HG02763 (cell line): ENCODE measurements at regions not wholly inside any gene's neighbourhood (a gene's known extent, or its start where the extent isn't known, plus 50 kb on each side); places are given as distances from the start of the nearest gene placed in this dataset.
"Not testable (repeated sequence)": the region's sequence is repeated elsewhere in the genome, so short reads cannot be mapped to it uniquely, and the experiment has no call there.

Experiments
- ATAC-seq: cut with Tn5 transposase; IDR thresholded peaks from one replicate; pipeline ENCODE4 v1.9.1; 2021; ENCODE audit warnings: mild to moderate bottlenecking, moderate library complexity; ENCODE audit not compliant: unreplicated experiment

DNA sequence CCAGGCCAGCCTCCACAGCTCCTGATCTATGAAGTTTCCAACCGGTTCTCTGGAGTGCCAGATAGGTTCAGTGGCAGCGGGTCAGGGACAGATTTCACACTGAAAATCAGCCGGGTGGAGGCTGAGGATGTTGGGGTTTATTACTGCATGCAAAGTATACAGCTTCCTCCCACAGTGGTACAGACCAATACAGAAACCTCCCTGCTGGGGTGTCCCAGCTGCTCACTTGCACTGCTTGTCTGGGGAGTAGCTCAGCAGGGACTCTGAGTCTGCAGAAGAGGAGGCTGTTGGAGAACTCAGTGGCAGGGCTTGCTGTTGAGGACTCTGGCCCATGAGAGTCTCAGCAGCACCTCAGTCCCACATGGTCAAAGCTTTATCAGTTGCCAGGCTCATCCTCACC is 1256.6 kb downstream of the RPIA start:
- ATAC-seq, result not testable (repeated sequence)

DNA sequence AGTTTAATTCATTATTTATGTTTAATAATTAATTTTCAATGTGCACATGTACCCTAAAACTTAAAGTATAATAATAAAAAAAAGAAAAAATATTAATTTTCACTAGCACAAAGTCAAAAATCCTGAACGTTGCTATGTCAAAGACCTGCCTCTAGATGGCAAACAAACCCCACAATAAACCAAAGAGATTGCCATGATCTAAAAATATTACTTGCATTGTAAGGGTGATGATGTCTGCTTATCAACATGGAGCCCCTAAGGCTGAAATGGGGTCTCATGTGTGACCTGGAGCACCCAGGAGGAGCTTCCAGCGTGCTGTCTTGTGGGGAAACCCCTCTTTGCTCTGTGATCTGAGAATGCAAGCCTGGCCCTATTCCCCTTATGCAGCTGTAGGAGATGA is 1259.3 kb downstream of the RPIA start:
- not testable (repeated sequence) for ATAC-seq

DNA sequence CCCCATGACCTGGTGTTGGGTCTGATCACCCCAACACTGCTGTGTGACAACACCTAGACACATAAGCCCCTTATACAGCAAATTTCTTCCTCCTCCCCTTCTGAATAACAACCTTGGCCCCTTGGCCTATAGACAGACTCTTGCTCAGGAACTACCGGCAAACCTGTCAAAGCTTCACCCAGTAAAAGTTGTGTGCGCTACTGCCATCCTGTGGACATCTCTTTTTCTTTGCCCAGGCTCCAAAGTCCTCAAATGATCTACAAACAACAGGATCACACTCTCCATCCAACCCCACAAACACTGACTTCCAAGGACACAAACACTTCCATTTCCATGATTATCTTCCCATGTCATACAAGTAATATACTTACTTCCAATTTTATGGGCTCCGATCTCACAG is 1265.8 kb downstream of the RPIA start:
- not testable (repeated sequence) for ATAC-seq

DNA sequence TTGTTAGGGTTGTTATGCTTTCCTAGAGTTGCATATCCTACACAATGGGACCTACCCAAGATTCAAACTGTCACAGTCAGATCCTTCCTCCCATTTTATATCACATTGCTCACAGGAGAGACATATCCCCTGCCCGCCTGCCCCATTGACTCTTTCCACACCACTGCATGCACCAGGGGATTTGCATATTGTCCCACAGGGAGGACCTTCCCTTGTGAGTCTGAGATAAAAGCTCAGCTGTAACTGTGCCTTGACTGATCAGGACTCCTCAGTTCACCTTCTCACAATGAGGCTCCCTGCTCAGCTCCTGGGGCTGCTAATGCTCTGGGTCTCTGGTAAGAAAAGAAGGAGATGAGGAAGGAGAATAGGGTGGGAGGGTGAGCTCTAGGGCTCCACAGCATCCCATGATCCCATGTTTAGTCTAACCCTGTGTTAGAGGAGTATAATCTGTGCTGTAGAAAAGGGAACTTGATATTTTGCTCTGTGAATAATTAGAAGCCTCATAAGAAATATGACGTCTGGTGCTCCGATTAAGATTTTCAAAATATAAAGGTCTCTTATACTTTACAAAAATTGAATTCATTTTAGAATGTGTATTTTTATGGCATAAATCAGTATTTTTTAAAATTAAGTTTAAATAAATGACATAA is 1268.4 kb downstream of the RPIA start:
- not testable (repeated sequence) for ATAC-seq

DNA sequence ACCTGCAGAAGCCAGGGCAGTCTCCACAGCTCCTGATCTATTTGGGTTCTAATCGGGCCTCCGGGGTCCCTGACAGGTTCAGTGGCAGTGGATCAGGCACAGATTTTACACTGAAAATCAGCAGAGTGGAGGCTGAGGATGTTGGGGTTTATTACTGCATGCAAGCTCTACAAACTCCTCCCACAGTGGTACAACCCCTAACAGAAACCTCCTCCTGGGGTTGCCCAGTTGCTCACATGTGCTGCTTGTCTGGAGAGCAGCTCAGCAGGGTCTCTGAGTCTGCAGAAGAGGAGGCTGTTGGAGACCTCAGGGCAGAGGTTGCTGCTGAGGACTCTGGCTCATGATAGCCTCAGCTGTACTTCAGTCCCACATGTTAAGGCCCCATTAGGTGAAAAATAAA is 1269.1 kb downstream of the RPIA start:
- ATAC-seq, result not testable (repeated sequence)

DNA sequence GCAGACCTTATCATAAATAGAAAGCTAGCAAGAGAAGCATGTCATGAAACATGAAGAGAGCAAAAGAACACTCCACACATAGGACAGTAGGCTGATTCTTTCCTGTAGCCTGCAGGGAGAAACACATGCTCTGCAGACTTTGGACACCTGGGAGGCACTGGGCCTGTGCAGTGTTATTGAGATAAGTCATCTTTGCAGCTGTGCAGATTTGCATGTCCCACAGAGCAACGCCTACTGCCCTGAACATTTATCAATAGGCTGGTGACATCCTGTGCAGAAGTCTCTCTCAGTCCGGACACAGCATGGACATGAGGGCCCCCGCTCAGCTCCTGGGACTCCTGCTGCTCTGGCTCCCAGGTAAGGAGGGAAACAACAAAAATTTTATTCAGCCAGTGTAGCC is 1277.1 kb downstream of the RPIA start:
- peak; percentile 92 for ATAC-seq

DNA sequence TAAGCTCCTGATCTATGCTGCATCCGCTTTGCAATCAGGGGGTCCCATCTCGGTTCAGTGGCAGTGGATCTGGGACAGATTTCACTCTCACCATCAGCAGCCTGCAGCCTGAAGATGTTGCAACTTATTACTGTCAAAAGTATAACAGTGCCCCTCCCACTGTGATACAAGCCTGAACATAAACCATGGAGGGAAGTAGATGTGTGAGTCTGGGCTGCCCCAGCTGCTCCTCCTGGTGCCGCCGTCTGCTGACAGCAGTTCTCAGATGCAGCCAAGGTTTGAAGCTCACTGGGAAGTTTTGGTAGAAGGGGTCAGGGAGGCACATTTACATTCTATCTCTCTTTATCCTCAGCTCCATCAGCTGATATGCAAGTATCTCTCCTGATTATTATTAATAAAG is 1277.7 kb downstream of the RPIA start:
- not testable (repeated sequence) for ATAC-seq

DNA sequence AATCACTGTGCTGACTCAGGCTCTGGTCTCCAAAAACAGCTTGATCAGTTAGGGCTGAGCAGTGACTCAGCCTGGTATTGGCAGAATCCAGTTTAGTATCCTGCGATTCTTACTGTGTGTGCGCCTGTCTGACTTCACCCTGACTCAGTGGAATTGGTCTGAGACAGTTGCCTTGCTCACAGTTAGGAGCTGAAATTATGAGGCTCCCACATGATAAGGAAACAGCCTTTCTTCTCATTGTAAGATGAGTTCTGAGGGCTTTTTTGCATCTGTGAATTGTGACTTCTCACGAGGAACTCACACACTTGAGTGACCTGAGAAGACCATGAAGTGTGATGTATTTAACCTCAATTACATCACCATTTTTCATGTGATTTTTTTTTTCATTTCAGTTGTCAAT is 1282.4 kb downstream of the RPIA start:
- not testable (repeated sequence) for ATAC-seq

DNA sequence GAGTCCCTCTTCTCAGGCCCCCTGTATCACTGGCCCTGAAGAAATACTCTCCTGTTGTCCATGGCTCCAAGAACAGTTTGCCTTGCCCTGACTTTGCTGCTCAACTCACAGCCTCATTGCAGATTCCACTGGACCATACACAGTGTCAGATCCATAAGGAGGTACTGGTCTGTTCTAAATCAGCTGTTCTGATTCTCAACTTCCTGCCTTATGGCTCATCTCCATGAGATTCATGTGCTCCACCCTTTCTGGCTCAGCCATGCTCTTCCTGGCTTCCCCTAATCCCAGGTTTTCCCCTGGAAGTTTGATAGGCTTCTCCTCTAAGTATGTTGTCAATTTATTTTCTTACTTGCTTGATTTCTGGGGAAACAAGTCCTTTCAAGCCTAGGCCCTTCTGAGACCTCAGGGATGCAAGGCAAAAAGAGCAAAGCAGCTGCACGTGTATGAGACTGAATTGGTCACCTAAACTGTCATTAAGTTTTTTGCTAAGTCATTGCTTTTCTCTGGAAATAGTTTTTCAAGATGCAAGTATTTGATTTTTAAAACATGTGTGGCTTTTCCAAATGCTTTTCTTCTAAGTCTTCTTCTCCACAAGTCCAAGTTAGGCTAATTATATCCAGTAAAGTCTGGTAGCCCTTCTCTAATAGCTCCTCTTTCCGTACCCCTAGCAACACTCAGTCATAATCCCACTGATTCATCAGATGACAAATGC is 1288.5 kb downstream of the RPIA start:
- not testable (repeated sequence) for ATAC-seq

DNA sequence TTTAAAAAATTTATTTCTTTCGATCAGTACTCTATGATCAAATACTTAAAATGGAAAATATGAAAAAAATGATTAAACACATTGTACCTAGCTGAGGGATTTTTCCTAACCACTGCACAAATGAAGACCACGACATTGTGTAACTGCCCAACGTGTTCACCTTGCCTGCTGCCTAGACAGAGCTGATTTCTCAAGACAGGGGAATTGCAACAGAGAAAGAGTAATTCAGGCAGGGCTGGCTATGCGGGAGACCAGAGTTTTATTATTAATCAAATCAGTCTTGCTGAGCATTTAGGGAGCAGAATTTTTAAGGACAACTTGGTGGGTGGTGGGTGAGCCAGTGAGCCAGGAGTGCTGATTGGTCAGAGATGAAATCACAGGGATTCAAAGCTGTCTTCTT is 1290.8 kb downstream of the RPIA start:
- not testable (repeated sequence) for ATAC-seq

DNA sequence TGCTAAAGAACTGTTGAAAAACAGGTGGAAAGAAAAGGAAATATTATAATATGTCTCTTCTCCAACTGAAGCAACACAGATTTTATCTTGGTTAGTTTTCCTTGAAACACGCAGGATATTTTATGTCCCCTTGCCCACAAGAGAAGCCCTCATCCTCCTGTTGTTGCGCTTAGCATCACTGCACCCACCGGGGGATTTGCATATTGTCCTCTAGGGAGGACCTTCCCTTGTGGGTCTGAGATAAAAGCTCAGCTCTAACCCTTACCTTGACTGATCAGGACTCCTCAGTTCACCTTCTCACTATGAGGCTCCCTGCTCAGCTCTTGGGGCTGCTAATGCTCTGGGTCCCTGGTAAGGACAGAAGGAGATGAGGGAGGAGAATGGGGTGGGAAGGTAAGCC is 1294.2 kb downstream of the RPIA start:
- ATAC-seq, result not testable (repeated sequence)

DNA sequence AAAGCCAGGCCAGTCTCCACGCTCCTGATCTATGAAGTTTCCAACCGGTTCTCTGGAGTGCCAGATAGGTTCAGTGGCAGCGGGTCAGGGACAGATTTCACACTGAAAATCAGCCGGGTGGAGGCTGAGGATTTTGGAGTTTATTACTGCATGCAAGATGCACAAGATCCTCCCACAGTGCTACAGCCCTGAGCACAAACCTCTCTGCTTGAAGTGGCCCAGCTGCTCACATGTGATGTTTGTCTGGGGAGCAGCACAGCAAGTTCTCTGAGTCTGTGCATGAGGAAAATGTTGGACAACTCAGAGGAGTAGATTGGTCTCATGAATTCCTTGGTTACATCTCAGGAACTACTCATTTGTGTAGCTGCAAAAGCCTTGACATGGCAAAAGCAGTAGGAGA is 1295.1 kb downstream of the RPIA start:
- ATAC-seq, result not testable (repeated sequence)

DNA sequence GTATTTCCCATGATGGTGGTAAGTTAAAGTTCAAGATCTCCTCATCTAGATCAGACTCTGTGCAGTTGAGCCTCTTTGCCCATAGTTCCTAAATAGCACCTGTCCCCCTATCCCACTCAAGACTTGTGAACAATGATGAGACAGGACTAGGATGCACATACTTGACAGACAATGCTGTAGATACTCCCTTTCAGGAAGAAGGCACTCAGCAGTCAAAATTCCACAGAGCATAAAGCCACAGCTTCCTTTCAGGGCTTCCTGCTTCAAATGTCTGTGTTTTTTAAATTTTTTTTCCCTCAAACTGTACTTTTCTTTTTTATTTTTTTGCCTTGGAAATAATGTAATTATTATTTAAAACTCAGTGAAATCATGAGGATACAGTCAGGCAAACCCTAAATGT is 1305.3 kb downstream of the RPIA start:
- ATAC-seq, result not testable (repeated sequence)

DNA sequence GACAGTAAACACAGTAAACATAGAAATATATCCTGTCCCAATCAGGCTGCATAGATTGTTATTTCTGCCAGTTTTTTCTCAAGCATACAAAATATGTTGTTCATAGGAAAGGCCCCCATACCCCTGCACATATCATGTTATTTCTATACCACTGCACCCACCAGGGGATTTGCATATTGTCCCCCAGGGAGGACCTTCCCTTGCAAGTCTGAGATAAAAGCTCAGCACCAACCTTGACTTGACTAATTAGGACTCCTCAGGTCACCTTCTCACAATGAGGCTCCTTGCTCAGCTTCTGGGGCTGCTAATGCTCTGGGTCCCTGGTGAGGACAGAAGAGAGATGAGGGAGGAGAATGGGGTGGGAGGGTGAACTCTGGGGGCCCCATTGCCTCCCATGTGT is 1313.1 kb downstream of the RPIA start:
- not testable (repeated sequence) for ATAC-seq

DNA sequence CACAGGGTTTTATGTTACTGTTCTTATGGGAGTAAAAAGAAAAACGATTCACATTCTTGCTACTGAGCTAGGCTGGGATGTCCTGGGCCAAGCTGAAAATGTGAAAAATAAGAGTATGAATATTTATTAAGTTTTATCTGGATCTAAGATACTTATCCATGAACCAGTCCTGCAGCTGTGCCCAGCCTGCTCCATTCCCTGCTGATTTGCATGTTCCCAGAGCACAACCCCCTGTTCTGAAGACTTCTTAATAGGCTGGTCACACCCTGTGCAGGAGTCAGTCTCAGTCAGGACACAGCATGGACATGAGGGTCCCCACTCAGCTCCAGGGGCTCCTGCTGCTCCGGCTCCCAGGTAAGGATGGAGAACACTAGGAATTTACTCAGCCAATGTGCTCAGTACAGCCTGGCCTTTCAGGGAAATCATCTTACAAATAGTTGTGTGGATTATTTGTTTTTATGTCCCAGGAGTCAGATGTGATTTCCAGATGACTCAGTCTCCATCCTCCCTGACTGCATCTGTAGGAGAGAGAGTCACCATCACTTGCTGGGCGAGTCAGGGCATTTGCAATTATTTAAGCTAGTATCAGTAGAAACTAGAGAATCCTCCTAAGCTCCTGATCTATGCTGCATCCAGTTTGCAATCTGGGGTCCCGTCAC is 1319.1 kb downstream of the RPIA start:
- ATAC-seq, result not testable (repeated sequence)

DNA sequence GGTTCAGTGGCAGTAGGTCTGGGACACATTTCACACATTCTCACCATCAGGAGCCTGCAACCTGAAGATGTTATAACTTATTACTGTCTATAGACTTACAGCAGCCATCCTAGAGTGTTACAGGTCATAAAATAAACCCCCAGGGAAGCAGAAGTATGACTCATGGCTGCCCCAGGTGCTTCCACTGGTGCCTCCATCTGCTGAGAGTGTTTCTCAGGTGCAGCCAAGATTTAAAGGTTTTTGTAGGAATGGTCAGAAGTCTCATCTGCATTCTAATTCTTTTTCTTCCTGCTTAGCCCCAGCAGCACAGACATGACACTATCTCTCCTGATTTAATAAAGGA is 1319.6 kb downstream of the RPIA start:
- ATAC-seq, result not testable (repeated sequence)

DNA sequence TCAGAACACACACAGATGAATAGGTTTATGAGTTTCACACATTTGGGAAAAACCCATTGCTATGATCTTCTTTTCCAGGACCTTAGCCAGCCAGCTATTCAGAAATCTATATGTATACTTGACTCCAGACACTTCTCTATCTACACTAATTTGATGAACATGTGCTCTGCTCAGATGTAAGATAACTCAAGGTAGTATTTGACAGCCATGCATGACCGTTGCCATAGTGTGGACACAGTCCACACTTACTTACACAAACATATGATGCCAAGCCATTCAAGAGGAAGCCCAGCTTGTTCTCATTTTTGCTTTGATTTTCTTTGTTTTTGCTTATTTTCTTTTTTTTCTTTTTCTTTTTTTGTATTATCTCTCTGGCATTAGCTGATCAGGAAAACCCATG is 1328.4 kb downstream of the RPIA start:
- ATAC-seq, result not testable (repeated sequence)

DNA sequence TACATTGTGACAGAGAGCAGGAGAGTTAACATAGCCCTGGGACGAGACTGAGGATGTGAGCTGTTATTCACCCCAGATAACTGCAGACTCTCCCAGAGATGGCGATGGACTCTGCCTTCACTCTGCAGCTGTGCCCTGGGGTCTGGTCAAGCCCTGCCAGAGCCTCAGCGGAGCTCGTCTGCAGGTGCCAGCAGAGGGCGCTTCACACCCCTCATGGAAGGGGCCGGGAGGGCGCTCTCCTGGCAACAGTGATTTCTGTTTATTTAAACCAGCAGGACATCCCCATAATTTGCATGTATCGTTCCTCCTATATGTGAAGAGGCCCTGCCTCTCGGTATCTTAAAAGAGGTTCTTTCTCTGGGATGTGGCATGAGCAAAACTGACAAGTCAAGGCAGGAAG is 1329.8 kb downstream of the RPIA start:
- ATAC-seq, result peak; percentile 53

DNA sequence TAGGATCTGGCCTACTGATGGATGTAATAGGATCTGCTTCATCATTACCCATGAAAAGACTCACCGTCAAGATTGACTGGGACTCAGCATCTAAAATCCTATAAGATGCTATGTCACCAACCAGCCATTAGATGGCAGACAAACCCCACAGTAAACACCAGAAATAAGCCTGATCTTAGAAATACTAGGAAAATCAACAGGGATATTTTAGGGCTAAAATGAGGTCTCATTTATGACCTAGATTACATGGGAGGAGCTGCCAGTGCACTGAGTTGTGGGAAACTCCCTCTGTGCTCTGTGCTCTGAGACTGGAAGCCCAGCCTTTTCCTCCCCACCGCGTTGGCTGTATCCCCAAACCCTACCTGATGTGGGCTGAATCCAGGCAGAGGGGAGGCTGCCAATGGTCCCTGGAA is 1335.8 kb downstream of the RPIA start:
- peak; percentile 59 for ATAC-seq

DNA sequence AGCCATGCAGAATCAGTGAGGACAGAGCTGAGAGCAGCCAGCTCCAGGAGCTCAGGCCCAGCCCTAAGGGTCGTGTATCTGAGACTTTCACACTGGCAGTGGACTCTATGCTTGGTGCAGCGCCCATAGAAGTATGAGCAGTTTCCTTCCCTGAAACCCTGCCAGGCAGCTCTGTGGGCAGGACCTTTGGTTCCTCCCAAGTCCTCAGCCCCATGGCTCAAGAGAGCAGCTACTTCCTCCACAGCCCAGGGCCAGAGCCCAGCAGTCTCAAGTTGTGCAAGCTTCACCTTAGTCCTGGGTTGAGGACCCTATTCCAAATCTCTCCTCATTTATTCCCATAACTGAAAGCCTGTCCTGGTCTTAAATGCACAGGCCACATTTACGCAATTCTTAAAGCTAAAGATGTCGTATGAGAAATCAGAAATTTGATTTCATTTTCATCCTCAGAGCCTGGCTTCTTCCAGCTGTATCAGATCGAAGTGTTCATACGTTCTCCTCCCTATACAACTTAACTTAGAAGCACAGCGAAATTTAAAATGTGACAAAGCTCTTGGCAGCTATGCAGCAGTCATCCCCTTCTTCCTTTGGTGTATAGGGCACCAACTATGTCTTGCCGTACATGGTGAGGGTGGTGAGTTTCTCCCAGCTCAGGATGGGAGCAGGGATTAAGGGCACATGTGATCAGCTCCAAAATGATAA is 1337.1 kb downstream of the RPIA start:
- ATAC-seq, result not testable (repeated sequence)

DNA sequence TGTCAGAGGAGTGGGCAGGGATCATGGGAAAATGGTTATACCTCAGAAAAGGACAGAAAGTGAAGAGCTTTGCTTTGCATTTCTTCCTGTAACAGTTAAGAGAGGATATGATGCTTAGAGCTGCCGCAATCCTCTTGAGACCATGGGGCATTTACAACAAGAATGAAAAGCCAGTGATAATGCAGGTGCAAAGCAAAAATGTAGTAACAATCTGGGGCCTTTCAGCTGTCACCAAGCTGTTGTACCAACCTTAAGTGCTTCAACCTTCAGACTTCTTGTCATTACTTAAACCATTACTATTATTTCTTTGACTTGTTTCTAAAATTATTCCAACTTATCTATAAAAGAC is 1337.6 kb downstream of the RPIA start:
- not testable (repeated sequence) for ATAC-seq

DNA sequence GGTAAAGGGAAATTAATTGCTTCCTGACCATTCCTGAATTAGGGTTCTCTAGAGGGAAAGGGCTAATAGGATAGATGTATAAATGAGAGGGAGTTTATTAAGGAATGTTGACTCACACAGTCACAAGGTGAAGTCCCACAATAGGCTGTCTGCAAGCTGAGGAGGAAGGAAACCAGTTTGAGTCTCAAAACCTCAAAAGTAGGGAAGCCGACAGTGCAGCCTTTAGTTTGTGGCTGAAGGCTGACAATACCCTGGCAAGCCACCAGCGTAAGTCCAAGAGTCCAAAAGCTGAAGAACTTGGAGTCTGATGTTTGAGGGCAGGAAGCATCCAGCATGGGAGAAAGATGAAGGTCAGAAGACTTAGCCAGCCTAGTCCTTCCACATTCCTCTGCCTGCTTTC is 1340.8 kb downstream of the RPIA start:
- ATAC-seq, result not testable (repeated sequence)
